SK-N-SH treated with all-trans-retinoic acid at 6 μM for 48 hours (cell line): ENCODE measurements at regions not wholly inside any gene's neighbourhood (a gene's known extent, or its start where the extent isn't known, plus 50 kb on each side); places are given as distances from the start of the nearest gene placed in this dataset.

Source experiments
- ATAC-seq: fragments of 200-7000 bp; cut with Tn5 transposase; 3 replicates; pipeline ENCODE4 v1.9.1; 2020; ENCODE audit warnings: mild to moderate bottlenecking, moderate library complexity
- ARNTL ChIP-seq: fragments of 450-650 bp; formaldehyde crosslinking; IDR thresholded peaks from 2 replicates; pipeline ENCODE4 v1.5.0; 2020; ENCODE audit warnings: low read depth, mild to moderate bottlenecking, moderate library complexity, borderline replicate concordance
- BACH2 ChIP-seq: fragments of 250-450 bp; sonication (Bioruptor Pico); IDR thresholded peaks from 2 replicates; pipeline ENCODE4 v1.9.0; 2021; ENCODE audit warnings: mild to moderate bottlenecking, borderline replicate concordance
- CREB5 ChIP-seq: fragments of 250-450 bp; sonication (Bioruptor Pico); IDR thresholded peaks from 2 replicates; pipeline ENCODE4 v1.5.1; 2020; ENCODE audit warnings: low read depth, mild to moderate bottlenecking, moderate library complexity
- CSDC2 ChIP-seq: fragments of 250-450 bp; sonication (Bioruptor Pico); IDR thresholded peaks from 2 replicates; pipeline ENCODE4 v1.5.0; 2020; ENCODE audit warnings: mild to moderate bottlenecking, moderate library complexity
- ESRRG ChIP-seq: fragments of 250-450 bp; sonication (Bioruptor Pico); IDR thresholded peaks from 2 replicates; pipeline ENCODE4 v1.6.1; 2021; ENCODE audit warnings: mild to moderate bottlenecking
- GLIS3 ChIP-seq: fragments of 250-450 bp; sonication (Bioruptor Pico); IDR thresholded peaks from 2 replicates; pipeline ENCODE4 v1.5.0; 2020; ENCODE audit warnings: mild to moderate bottlenecking, moderate library complexity
- ISL1 ChIP-seq: fragments of 250-450 bp; sonication (Bioruptor Pico); IDR thresholded peaks from 2 replicates; pipeline ENCODE4 v2.1.2; 2022; ENCODE audit warnings: mild to moderate bottlenecking, moderate library complexity
- PATZ1 ChIP-seq: fragments of 250-450 bp; sonication (Bioruptor Pico); IDR thresholded peaks from 2 replicates; pipeline ENCODE4 v1.8.0; 2020; ENCODE audit warnings: mild to moderate bottlenecking, moderate library complexity, borderline replicate concordance
- POU6F1 ChIP-seq: fragments of 250-450 bp; sonication (Bioruptor Pico); IDR thresholded peaks from 2 replicates; pipeline ENCODE4 v1.8.0; 2021; ENCODE audit warnings: low read depth, mild to moderate bottlenecking, moderate library complexity, borderline replicate concordance
- PPARA ChIP-seq: fragments of 250-450 bp; sonication (Bioruptor Pico); IDR thresholded peaks from 2 replicates; pipeline ENCODE4 v1.5.0; 2020; ENCODE audit warnings: mild to moderate bottlenecking, borderline replicate concordance
- RARB ChIP-seq: fragments of 250-450 bp; sonication (Bioruptor Pico); IDR thresholded peaks from 2 replicates; pipeline ENCODE4 v1.8.0; 2021; ENCODE audit warnings: mild to moderate bottlenecking, moderate library complexity
- TCF4 ChIP-seq: fragments of 250-450 bp; sonication (Bioruptor Pico); IDR thresholded peaks from 2 replicates; pipeline ENCODE4 v1.8.0; 2021; ENCODE audit warnings: mild to moderate bottlenecking, moderate library complexity, borderline replicate concordance
- TOX ChIP-seq: fragments of 250-450 bp; sonication (Bioruptor Pico); IDR thresholded peaks from 2 replicates; pipeline ENCODE4 v1.8.0; 2021; ENCODE audit warnings: mild to moderate bottlenecking, moderate library complexity, borderline replicate concordance
- TSHZ2 ChIP-seq: fragments of 250-450 bp; sonication (Bioruptor Pico); IDR thresholded peaks from 2 replicates; pipeline ENCODE4 v1.5.0; 2020; ENCODE audit warnings: mild to moderate bottlenecking, moderate library complexity
- ZC3H10 ChIP-seq: fragments of 250-450 bp; sonication (Bioruptor Pico); IDR thresholded peaks from 2 replicates; pipeline ENCODE4 v1.5.1; 2021; ENCODE audit warnings: mild to moderate bottlenecking, moderate library complexity
- ZFP3 ChIP-seq: fragments of 250-450 bp; sonication (Bioruptor Pico); IDR thresholded peaks from 2 replicates; pipeline ENCODE4 v1.5.0; 2020; ENCODE audit warnings: mild to moderate bottlenecking, moderate library complexity
- ZFP30 ChIP-seq: fragments of 450-650 bp; formaldehyde crosslinking; IDR thresholded peaks from 2 replicates; pipeline ENCODE4 v1.5.0; 2022; ENCODE audit warnings: mild to moderate bottlenecking, moderate library complexity
- ZNF565 ChIP-seq: fragments of 450-650 bp; formaldehyde crosslinking; conservative IDR thresholded peaks from 2 replicates; pipeline ENCODE4 v1.5.0; 2020; ENCODE audit warnings: low read depth, mild to moderate bottlenecking, moderate library complexity
- ZNF70 ChIP-seq: fragments of 450-650 bp; formaldehyde crosslinking; IDR thresholded peaks from 2 replicates; pipeline ENCODE4 v1.5.0; 2020; ENCODE audit warnings: mild to moderate bottlenecking, moderate library complexity
- ZNF8 ChIP-seq: fragments of 450-650 bp; formaldehyde crosslinking; IDR thresholded peaks from 2 replicates; pipeline ENCODE4 v1.5.0; 2020; ENCODE audit warnings: mild to moderate bottlenecking, moderate library complexity
- TF ChIP-seq, protein P1 (sequence below): fragments of 250-450 bp; sonication (Bioruptor Pico); IDR thresholded peaks from 2 replicates; pipeline ENCODE4 v1.5.1; 2021; ENCODE audit warnings: mild to moderate bottlenecking, moderate library complexity

GRCh38 chr9:115628426-115628825 lies 510.5 kb upstream of the TNC start:
- ATAC-seq = no peak
- TF ChIP-seq, protein P1, sequence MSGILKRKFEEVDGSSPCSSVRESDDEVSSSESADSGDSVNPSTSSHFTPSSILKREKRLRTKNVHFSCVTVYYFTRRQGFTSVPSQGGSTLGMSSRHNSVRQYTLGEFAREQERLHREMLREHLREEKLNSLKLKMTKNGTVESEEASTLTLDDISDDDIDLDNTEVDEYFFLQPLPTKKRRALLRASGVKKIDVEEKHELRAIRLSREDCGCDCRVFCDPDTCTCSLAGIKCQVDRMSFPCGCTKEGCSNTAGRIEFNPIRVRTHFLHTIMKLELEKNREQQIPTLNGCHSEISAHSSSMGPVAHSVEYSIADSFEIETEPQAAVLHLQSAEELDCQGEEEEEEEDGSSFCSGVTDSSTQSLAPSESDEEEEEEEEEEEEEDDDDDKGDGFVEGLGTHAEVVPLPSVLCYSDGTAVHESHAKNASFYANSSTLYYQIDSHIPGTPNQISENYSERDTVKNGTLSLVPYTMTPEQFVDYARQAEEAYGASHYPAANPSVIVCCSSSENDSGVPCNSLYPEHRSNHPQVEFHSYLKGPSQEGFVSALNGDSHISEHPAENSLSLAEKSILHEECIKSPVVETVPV (CRISPR knock-in tag) = no peak
- TF ChIP-seq ZFP30 (CRISPR knock-in tag) = no peak
- TF ChIP-seq PATZ1 (CRISPR knock-in tag) = no peak
- TF ChIP-seq PPARA (CRISPR knock-in tag) = no peak
- no peak for TF ChIP-seq ZFP3 (CRISPR knock-in tag)
- TF ChIP-seq ZNF8 (CRISPR knock-in tag) = no peak
- no peak for TF ChIP-seq ZNF70 (CRISPR knock-in tag)
- TF ChIP-seq, all 23 proteins: peak for 0

DNA sequence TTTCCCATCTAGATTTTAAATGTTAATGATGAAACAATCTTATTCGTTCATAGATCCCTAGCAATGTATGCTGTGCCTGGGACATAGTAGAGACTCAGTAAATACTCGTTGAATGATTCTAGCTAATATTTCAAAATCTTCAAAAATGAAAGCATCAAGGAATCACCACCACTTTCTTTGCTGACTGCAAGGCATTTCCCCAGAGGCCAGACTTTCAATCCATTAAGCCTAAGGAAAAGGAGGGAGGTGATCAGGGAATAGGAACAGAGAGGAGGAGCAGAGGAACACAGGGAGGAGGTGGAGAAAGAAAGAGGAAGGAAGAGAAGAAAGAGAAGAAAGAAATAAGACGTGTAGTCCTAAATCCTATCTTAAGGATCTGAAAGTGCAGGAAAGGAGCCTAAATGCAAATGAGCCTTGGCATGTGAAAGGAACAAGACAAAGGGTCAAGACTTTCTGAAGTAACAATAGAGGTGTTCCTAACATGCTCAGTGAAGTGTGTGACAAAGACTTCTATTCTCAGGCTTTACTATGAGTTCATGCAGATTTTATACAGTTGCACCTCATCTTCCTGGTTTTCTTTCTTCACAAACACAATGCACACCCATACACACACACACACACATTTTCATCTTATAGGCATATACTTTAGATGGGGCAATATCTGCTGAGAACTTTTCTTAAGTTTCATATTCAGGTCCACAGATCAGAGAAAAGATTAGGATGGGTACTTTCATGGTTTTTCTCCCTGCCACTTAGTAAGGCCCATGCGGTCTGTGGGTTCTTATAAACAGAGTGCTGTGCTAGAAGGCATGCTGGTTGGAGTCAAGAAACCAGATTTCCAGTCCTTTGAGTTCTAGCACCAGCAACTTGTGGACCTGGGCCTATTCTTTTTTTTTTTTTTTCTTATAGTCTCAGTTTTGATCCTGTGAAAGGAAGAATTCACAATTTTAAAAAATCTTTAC lies 512.2 kb upstream of the TNC start:
- TF ChIP-seq, protein P1 (CRISPR knock-in tag) = no peak
- TF ChIP-seq ZNF70 (CRISPR knock-in tag) (no peak), ZC3H10 (CRISPR knock-in tag) (no peak), ZNF565 (CRISPR knock-in tag) (no peak), POU6F1 (no peak), CREB5 (no peak), ISL1 (CRISPR knock-in tag) (no peak), ESRRG (no peak), PATZ1 (CRISPR knock-in tag) (no peak), RARB (CRISPR knock-in tag) (no peak), GLIS3 (CRISPR knock-in tag) (no peak), ZFP3 (CRISPR knock-in tag) (no peak), CSDC2 (CRISPR knock-in tag) (no peak), TSHZ2 (CRISPR knock-in tag) (no peak), TOX (CRISPR knock-in tag) (no peak), ZNF8 (CRISPR knock-in tag) (no peak), PPARA (CRISPR knock-in tag) (no peak), ARNTL (CRISPR knock-in tag) (no peak), BACH2 (no peak), TCF4 (CRISPR knock-in tag) (no peak)
- ATAC-seq = no peak
